HCT116 (cell line): ENCODE measurements at regions not wholly inside any gene's neighbourhood (a gene's known extent, or its start where the extent isn't known, plus 50 kb on each side); places are given as distances from the start of the nearest gene placed in this dataset.

Experiments
- EZH2 ChIP-seq: fragments of 200-600 bp; sonication (generic); IDR thresholded peaks from 2 replicates; pipeline ENCODE4 v1.6.1; 2017; ENCODE audit warnings: antibody characterized with exemption, mixed run types
- EZH2phosphoT487 ChIP-seq: fragments of 200-600 bp; IDR thresholded peaks from 2 replicates; pipeline ENCODE4 v1.6.1; 2018; ENCODE audit warnings: antibody characterized with exemption, borderline replicate concordance
- POLR2A ChIP-seq: IDR thresholded peaks from 2 replicates; pipeline ENCODE4 v1.7.0; 2011; ENCODE audit warnings: borderline replicate concordance; ENCODE audit not compliant: insufficient read depth, insufficient read length; ENCODE audit errors: extremely low read depth
- TF ChIP-seq, protein P1 (sequence below), 3 experiments: fragments of 200-600 bp in 1 of 3; sonication (generic) in 1 of 3; IDR thresholded peaks in 2 of 3; conservative IDR thresholded peaks in 1 of 3; 2 replicates each; pipeline ENCODE4 v1.5.1; 2012 to 2017; ENCODE audit warnings: low read depth in 2 of 3, low read length in 2 of 3, antibody characterized with exemption in 1 of 3, borderline replicate concordance in 1 of 3, control low read depth in 1 of 3, mild to moderate bottlenecking in 1 of 3, mixed read lengths in 1 of 3, mixed run types in 1 of 3, moderate library complexity in 1 of 3; ENCODE audit not compliant: insufficient read depth in 1 of 3
- TF ChIP-seq, protein P2 (sequence below): IDR thresholded peaks from 2 replicates; pipeline ENCODE4 v1.6.1; 2012
- TF ChIP-seq, protein P3 (sequence below): IDR thresholded peaks from 2 replicates; pipeline ENCODE4 v1.6.1; 2012

DNA sequence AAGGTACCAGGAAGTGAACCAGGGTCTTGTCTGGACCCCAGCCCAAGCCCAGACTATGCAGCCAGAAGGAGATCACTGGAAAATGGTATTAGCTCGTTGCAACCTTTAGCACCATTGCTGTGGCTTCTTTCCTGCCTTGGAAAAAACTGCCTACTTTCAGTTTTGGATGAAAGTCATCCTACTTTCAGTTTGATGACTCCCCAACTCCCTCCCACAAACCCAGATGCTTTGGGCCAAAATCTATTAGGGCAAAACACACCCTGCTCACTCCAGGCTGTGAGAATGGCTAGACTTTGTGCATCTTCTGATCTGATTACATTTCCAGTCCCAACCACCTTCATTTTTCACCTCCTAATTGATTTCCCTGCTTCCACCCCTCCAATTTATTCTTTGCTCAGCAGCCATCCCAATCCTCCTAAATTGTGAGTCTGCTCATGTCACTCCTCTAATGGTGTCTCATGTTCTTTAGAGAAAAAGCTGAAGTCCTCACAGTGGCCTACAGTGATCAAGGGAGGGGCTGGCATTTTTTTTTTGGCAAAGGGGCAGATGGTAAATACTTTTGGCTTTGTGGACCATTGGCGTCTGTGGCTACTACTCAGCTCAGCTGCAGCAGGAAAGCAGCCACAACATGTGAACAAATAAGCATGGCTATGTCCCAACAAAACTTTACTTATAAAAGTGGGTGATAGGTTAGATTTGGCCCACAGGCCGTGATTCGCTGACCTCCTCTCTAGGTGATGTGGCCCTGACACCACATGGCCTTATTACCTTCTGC lies 368.7 kb downstream of the SLC4A3 start:
- TF ChIP-seq EZH2: no peak
- TF ChIP-seq, protein P1, sequence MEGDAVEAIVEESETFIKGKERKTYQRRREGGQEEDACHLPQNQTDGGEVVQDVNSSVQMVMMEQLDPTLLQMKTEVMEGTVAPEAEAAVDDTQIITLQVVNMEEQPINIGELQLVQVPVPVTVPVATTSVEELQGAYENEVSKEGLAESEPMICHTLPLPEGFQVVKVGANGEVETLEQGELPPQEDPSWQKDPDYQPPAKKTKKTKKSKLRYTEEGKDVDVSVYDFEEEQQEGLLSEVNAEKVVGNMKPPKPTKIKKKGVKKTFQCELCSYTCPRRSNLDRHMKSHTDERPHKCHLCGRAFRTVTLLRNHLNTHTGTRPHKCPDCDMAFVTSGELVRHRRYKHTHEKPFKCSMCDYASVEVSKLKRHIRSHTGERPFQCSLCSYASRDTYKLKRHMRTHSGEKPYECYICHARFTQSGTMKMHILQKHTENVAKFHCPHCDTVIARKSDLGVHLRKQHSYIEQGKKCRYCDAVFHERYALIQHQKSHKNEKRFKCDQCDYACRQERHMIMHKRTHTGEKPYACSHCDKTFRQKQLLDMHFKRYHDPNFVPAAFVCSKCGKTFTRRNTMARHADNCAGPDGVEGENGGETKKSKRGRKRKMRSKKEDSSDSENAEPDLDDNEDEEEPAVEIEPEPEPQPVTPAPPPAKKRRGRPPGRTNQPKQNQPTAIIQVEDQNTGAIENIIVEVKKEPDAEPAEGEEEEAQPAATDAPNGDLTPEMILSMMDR (IDR thresholded peaks at IDR 0.05 in 2 of 3, conservative IDR thresholded peaks at IDR 0.05 in 1 of 3; ENCODE audit: borderline replicate concordance in 1 of 3, insufficient read depth in 1 of 3, low read depth in 2 of 3, low read length in 2 of 3): no peak
- no peak for TF ChIP-seq EZH2phosphoT487
- TF ChIP-seq, protein P2, sequence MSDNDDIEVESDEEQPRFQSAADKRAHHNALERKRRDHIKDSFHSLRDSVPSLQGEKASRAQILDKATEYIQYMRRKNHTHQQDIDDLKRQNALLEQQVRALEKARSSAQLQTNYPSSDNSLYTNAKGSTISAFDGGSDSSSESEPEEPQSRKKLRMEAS: no peak
- TF ChIP-seq, protein P3, sequence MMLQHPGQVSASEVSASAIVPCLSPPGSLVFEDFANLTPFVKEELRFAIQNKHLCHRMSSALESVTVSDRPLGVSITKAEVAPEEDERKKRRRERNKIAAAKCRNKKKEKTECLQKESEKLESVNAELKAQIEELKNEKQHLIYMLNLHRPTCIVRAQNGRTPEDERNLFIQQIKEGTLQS: no peak
- no peak for TF ChIP-seq POLR2A
